ENCODE measurements at regions not wholly inside any gene's neighbourhood (a gene's known extent, or its start where the extent isn't known, plus 50 kb on each side); places are given as distances from the start of the nearest gene placed in this dataset.

DNA sequence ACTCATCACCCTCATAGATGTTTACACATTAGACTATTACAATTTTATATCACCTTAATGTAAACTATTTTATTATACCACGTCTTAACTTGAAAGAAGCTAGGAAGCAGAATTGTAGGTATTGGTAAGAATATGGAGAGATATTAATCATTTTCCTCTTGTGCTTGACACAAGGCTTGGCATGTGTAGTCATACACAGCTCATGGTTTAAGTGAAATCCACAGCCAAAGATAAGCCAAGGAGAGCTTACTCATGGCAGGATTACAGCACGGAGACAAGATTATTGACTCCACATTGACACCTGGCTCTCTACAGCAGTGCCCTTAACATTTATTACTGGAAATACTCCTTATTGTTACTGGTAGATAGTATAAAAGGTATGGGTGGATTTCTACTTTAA lies 68.4 kb upstream of the ADGRL4 start:
- Histone ChIP-seq H3K36me3 (ENCODE audit: control insufficient read depth in 3 of 3, insufficient read depth in 3 of 3, low read length in 3 of 3) (no peaks in the 10 kb centered on the region), H3K9ac (ENCODE audit: low read depth in 1 of 3, low read length in 3 of 3) (no peak overlapping the region), H3K27ac (ENCODE audit: low read depth, low read length) (no peak overlapping the region), H3K4me1 (ENCODE audit: control insufficient read depth in 3 of 3, insufficient read depth in 3 of 3, low read length in 3 of 3) (no peaks in the 10 kb centered on the region), H3K4me3 (ENCODE audit: low read length in 3 of 3) (no peak overlapping the region), H3K9me3 (ENCODE audit: control insufficient read depth in 3 of 3, low read length in 3 of 3) (no peaks in the 10 kb centered on the region), H3K27me3 (ENCODE audit: control insufficient read depth in 3 of 3, insufficient read depth in 3 of 3, low read length in 3 of 3) (no peaks in the 10 kb centered on the region)

DNA sequence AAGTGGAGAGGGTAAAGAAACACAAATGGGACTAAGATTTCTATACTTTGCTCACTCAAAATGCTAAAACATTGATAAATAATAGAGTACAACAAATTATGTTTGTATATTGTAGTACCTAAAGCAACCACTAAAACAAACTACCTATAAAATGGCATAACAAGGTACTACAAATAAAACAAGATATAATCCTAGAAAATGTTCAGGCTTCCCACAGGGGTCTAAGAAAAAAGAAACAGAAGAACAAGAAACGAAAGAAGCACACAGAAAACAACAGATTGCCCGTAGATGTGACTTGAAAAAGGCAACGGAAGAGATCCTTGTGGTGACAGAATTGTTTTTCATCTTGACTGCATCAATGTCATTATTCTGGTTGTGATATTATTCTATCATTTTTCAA lies 63.3 kb upstream of the ADGRL4 start:
- H3K4me1 ChIP-seq (ENCODE audit: control insufficient read depth in 3 of 3, insufficient read depth in 3 of 3, low read length in 3 of 3), result no peaks in the 10 kb centered on the region
- H3K27ac ChIP-seq (ENCODE audit: low read depth, low read length), result no peak overlapping the region
- no peak overlapping the region for H3K4me3 ChIP-seq (ENCODE audit: low read length in 3 of 3)
- no peak overlapping the region for H3K9ac ChIP-seq (ENCODE audit: low read depth in 1 of 3, low read length in 3 of 3)
- H3K9me3 ChIP-seq (ENCODE audit: control insufficient read depth in 3 of 3, low read length in 3 of 3), result no peaks in the 10 kb centered on the region
- no peaks in the 10 kb centered on the region for H3K27me3 ChIP-seq (ENCODE audit: control insufficient read depth in 3 of 3, insufficient read depth in 3 of 3, low read length in 3 of 3)
- H3K36me3 ChIP-seq (ENCODE audit: control insufficient read depth in 3 of 3, insufficient read depth in 3 of 3, low read length in 3 of 3), result no peaks in the 10 kb centered on the region

DNA sequence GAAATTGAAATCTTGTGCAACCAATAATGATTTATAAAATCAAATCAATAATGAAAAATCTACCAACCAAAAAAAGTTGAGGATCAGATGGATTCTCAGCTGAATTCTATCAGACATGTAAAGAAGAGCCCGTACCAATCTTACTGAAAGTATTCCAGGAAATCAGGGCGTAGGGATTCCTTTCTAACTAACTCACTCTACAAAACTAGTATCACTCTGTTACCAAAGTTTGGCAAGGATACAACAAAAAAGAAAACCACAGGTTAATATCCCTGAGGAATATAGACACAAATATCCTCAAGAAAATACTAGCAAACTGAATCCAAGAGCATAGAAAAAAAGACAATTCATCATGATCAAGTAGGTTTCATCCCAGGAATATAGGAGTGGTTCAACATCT lies 52.8 kb upstream of the ADGRL4 start:
- H3K9ac ChIP-seq (ENCODE audit: low read depth in 1 of 3, low read length in 3 of 3), result no peak overlapping the region
- no peaks in the 10 kb centered on the region for H3K36me3 ChIP-seq (ENCODE audit: control insufficient read depth in 3 of 3, insufficient read depth in 3 of 3, low read length in 3 of 3)
- H3K9me3 ChIP-seq (ENCODE audit: control insufficient read depth in 3 of 3, low read length in 3 of 3), result peaks cover 0 to 6% (median 0%) of the 10 kb centered on the region in 3 donors
- no peaks in the 10 kb centered on the region for H3K27me3 ChIP-seq (ENCODE audit: control insufficient read depth in 3 of 3, insufficient read depth in 3 of 3, low read length in 3 of 3)
- H3K4me1 ChIP-seq (ENCODE audit: control insufficient read depth in 3 of 3, insufficient read depth in 3 of 3, low read length in 3 of 3), result no peaks in the 10 kb centered on the region
- no peak overlapping the region for H3K27ac ChIP-seq (ENCODE audit: low read depth, low read length)
- no peak overlapping the region for H3K4me3 ChIP-seq (ENCODE audit: low read length in 3 of 3)
